ENCODE measurements at regions not wholly inside any gene's neighbourhood (a gene's known extent, or its start where the extent isn't known, plus 50 kb on each side); places are given as distances from the start of the nearest gene placed in this dataset.

DNA sequence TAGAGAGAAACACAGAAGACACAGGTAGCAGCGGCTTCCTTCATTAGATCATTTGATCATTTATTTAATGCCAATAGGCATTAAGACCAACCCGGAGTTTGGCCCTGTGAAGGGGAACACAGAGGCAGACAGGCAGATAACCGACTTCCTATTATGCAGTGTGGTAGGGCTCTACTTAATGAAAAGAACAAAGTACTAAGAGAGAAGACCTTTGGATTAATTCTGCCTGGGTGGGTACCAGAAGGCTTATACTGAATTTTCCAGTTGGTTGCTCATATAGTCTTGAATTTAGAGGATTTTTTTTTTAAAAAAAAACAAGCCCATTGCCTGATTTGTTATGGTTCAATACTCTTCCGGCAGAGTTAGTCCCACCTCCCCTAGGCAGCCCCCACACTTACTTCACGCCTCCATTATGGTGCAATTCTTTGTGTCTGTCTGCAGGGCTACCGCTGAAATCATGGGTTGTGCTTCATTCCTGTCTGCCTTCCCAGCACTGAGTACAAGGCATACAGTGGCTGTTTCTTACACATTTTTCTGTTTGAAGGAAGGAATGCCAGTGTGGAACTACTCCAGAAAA lies 244.3 kb upstream of the APCDD1 start:
- TF ChIP-seq EZH2 (IDR thresholded peaks at IDR 0.05; ENCODE audit: insufficient read depth, poor library complexity, severe bottlenecking) = no peak
- no peak for TF ChIP-seq EZH2phosphoT487 (IDR thresholded peaks at IDR 0.05; ENCODE audit: insufficient read depth, low read depth)
- H3K4me2 ChIP-seq (ENCODE audit: unreplicated experiment) = no peak overlapping the region
- no peaks in the 10 kb centered on the region for H3F3A ChIP-seq (ENCODE audit: insufficient read depth)
- no peak for DNase-seq
- no peaks in the 10 kb centered on the region for H3K9me3 ChIP-seq (ENCODE audit: low read depth)
- whole genome bisulfite sequencing, 2 experiments (ENCODE audit: low coverage in 1 of 2, low lambda C conversion rate in 2 of 2, missing lambda C conversion rate in 2 of 2) = 77 to 79% methylated on average over 6 of the region's 6 CpGs
- no peaks in the 10 kb centered on the region for H3K4me1 ChIP-seq (ENCODE audit: insufficient read depth)
- H4K20me1 ChIP-seq (ENCODE audit: insufficient read depth) = no peaks in the 10 kb centered on the region
- no peak overlapping the region for H3K27ac ChIP-seq
- H3K9ac ChIP-seq = no peak overlapping the region
- H3K36me3 ChIP-seq (ENCODE audit: low read depth) = no peaks in the 10 kb centered on the region
- no peaks in the 10 kb centered on the region for H3K9me2 ChIP-seq (ENCODE audit: insufficient read depth)
- H3K4me3 ChIP-seq = no peak overlapping the region
- no peak overlapping the region for H2AFZ ChIP-seq
- H3K79me2 ChIP-seq (ENCODE audit: insufficient read depth) = no peaks in the 10 kb centered on the region
- no peaks in the 10 kb centered on the region for H3K27me3 ChIP-seq (replicated peaks; ENCODE audit: insufficient read depth)
- in situ Hi-C loops (cut with MboI) = no loop called here

DNA sequence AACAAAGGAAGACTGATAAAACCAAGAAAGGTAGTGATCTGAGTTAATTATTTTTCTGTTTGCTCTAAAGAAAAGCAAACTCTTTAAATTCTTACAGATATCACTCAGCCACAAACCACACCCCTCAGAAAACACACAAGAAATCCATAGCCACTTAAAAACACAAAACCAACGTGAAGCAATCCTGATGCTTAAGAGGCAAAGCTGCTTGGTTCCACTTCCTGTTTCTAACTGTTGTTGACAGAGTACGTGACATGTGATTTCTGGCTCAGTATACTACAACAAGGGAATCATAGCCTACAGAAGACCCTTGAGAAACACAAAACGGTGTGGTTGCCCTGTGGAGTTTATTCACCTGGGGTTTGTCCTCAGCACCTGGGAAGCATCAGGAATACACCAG lies 240.9 kb upstream of the APCDD1 start:
- Histone ChIP-seq H3K9me2 (ENCODE audit: insufficient read depth) (no peaks in the 10 kb centered on the region), H3K27me3 (replicated peaks; ENCODE audit: insufficient read depth) (no peaks in the 10 kb centered on the region; the same call in 1 of the 2 replicates), H3K9me3 (ENCODE audit: low read depth) (no peaks in the 10 kb centered on the region), H3K9ac (no peak overlapping the region), H3K4me3 (no peak overlapping the region), H2AFZ (no peak overlapping the region), H3F3A (ENCODE audit: insufficient read depth) (no peaks in the 10 kb centered on the region), H3K27ac (no peak overlapping the region), H3K4me2 (ENCODE audit: unreplicated experiment) (no peak overlapping the region), H3K79me2 (ENCODE audit: insufficient read depth) (no peaks in the 10 kb centered on the region), H4K20me1 (ENCODE audit: insufficient read depth) (no peaks in the 10 kb centered on the region), H3K4me1 (ENCODE audit: insufficient read depth) (no peaks in the 10 kb centered on the region), H3K36me3 (ENCODE audit: low read depth) (no peaks in the 10 kb centered on the region)
- in situ Hi-C loops (cut with MboI) = no loop called here
- no peak for TF ChIP-seq EZH2 (IDR thresholded peaks at IDR 0.05; ENCODE audit: insufficient read depth, poor library complexity, severe bottlenecking)
- no peak for TF ChIP-seq EZH2phosphoT487 (IDR thresholded peaks at IDR 0.05; ENCODE audit: insufficient read depth, low read depth)
- WGBS, 2 experiments (ENCODE audit: low coverage in 1 of 2, low lambda C conversion rate in 2 of 2, missing lambda C conversion rate in 2 of 2) = 66 to 70% methylated on average over 3 of the region's 3 CpGs
- DNase-seq = peak; percentile 15

DNA sequence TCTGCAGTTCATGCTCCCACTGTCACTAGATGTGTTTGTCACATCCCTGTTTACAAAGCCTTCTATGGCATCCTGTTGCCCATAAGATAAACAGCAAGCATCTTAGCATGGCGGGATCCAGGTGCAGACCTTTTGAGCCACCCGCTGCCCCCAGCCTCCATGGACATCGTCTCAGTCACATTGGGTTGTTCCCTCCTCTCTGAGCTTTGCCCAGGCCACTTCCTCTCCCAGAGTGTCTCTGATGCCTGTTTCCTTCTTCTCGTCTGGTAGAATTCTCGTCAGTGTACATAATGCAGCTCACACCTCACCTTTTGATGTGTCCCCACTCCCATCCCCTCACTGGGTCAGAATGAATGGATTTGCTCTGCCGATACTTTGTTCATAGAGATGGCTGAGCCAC lies 239.0 kb upstream of the APCDD1 start:
- H4K20me1 ChIP-seq (ENCODE audit: insufficient read depth) = no peaks in the 10 kb centered on the region
- no peak overlapping the region for H3K9ac ChIP-seq
- H3F3A ChIP-seq (ENCODE audit: insufficient read depth) = no peaks in the 10 kb centered on the region
- H3K4me2 ChIP-seq (ENCODE audit: unreplicated experiment) = no peak overlapping the region
- no peaks in the 10 kb centered on the region for H3K36me3 ChIP-seq (ENCODE audit: low read depth)
- no peak overlapping the region for H3K4me3 ChIP-seq
- no peaks in the 10 kb centered on the region for H3K4me1 ChIP-seq (ENCODE audit: insufficient read depth)
- H2AFZ ChIP-seq = no peak overlapping the region
- no peak for TF ChIP-seq EZH2 (IDR thresholded peaks at IDR 0.05; ENCODE audit: insufficient read depth, poor library complexity, severe bottlenecking)
- no peak for TF ChIP-seq EZH2phosphoT487 (IDR thresholded peaks at IDR 0.05; ENCODE audit: insufficient read depth, low read depth)
- H3K27me3 ChIP-seq (replicated peaks; ENCODE audit: insufficient read depth) = no peaks in the 10 kb centered on the region; the same call in 1 of the 2 replicates
- H3K79me2 ChIP-seq (ENCODE audit: insufficient read depth) = no peaks in the 10 kb centered on the region
- H3K27ac ChIP-seq = no peak overlapping the region
- no peaks in the 10 kb centered on the region for H3K9me3 ChIP-seq (ENCODE audit: low read depth)
- DNase-seq = no peak
- in situ Hi-C loops (cut with MboI) = no loop called here
- no peaks in the 10 kb centered on the region for H3K9me2 ChIP-seq (ENCODE audit: insufficient read depth)
- WGBS, 2 experiments (ENCODE audit: low coverage in 1 of 2, low lambda C conversion rate in 2 of 2, missing lambda C conversion rate in 2 of 2) = 74 to 75% methylated on average over 6 of the region's 6 CpGs

- H3F3A ChIP-seq (ENCODE audit: insufficient read depth) = no peaks in the 10 kb centered on the region
- H3K27ac ChIP-seq = no peak overlapping the region
Measured at GRCh38 chr18:10216791-10217190, 237.6 kb upstream of the APCDD1 start.

More at GRCh38 chr18:10216791-10217190, 237.6 kb upstream of the APCDD1 start:
- Histone ChIP-seq H3K9ac (no peak overlapping the region), H4K20me1 (ENCODE audit: insufficient read depth) (no peaks in the 10 kb centered on the region), H3K9me3 (ENCODE audit: low read depth) (no peaks in the 10 kb centered on the region), H3K27me3 (replicated peaks; ENCODE audit: insufficient read depth) (no peaks in the 10 kb centered on the region; the same call in 1 of the 2 replicates), H3K36me3 (ENCODE audit: low read depth) (no peaks in the 10 kb centered on the region), H3K4me1 (ENCODE audit: insufficient read depth) (no peaks in the 10 kb centered on the region), H3K79me2 (ENCODE audit: insufficient read depth) (no peaks in the 10 kb centered on the region), H2AFZ (no peak overlapping the region), H3K9me2 (ENCODE audit: insufficient read depth) (no peaks in the 10 kb centered on the region), H3K4me3 (no peak overlapping the region), H3K4me2 (ENCODE audit: unreplicated experiment) (no peak overlapping the region)
- DNase-seq = no peak
- no peak for TF ChIP-seq EZH2 (IDR thresholded peaks at IDR 0.05; ENCODE audit: insufficient read depth, poor library complexity, severe bottlenecking)
- TF ChIP-seq EZH2phosphoT487 (IDR thresholded peaks at IDR 0.05; ENCODE audit: insufficient read depth, low read depth) = no peak
- 12 to 16% methylated on average over 2 of the region's 2 CpGs for WGBS, 2 experiments (ENCODE audit: low coverage in 1 of 2, low lambda C conversion rate in 2 of 2, missing lambda C conversion rate in 2 of 2)
- in situ Hi-C loops (cut with MboI) = no loop called here

All from GM23248 (cell line).